Smooth muscle cell (in vitro differentiated cells): ENCODE measurements at regions not wholly inside any gene's neighbourhood (a gene's known extent, or its start where the extent isn't known, plus 50 kb on each side); places are given as distances from the start of the nearest gene placed in this dataset.

Experiments
- DNase-seq: peaks from one replicate; lab custom pipeline; 2025; ENCODE audit not compliant: unreplicated experiment; lab: John Stamatoyannopoulos, UW
- H2AFZ ChIP-seq: fragments of 200-600 bp; sonication (generic); 2 replicates; pipeline ENCODE4 v1.6.0; 2016; ENCODE audit warnings: antibody characterized with exemption, low read depth, mild to moderate bottlenecking
- H3F3A ChIP-seq: fragments of 200-600 bp; sonication (generic); 2 replicates; pipeline ENCODE4 v1.6.0; 2017; ENCODE audit warnings: antibody characterized with exemption, low read depth
- H3K27ac ChIP-seq: fragments of 200-600 bp; sonication (generic); 2 replicates; pipeline ENCODE4 v1.5.1; 2016; ENCODE audit warnings: low read depth, mild to moderate bottlenecking
- H3K27me3 ChIP-seq: fragments of 200-600 bp; sonication (generic); 2 replicates; pipeline ENCODE4 v1.6.1; 2016; ENCODE audit warnings: low read depth, mild to moderate bottlenecking
- H3K36me3 ChIP-seq: fragments of 200-600 bp; sonication (generic); 2 replicates; pipeline ENCODE4 v1.5.1; 2016; ENCODE audit warnings: low read depth
- H3K4me1 ChIP-seq: fragments of 200-600 bp; sonication (generic); 2 replicates; pipeline ENCODE4 v1.5.1; 2016; ENCODE audit warnings: low read depth
- H3K4me2 ChIP-seq: fragments of 200-600 bp; sonication (generic); 2 replicates; pipeline ENCODE4 v1.6.0; 2016; ENCODE audit warnings: mild to moderate bottlenecking
- H3K4me3 ChIP-seq: fragments of 200-600 bp; sonication (generic); 2 replicates; pipeline ENCODE4 v1.5.1; 2016; ENCODE audit warnings: mild to moderate bottlenecking
- H3K79me2 ChIP-seq: fragments of 200-600 bp; sonication (generic); 2 replicates; pipeline ENCODE4 v1.6.0; 2016; ENCODE audit warnings: low read depth, mild to moderate bottlenecking
- H3K9ac ChIP-seq: fragments of 200-600 bp; sonication (generic); 2 replicates; pipeline ENCODE4 v1.6.0; 2016; ENCODE audit warnings: low read depth
- H3K9me3 ChIP-seq: fragments of 200-600 bp; sonication (generic); replicated peaks from 2 replicates; pipeline ENCODE4 v1.5.1; 2016; ENCODE audit warnings: low read depth
- H4K20me1 ChIP-seq: fragments of 200-600 bp; sonication (generic); 2 replicates; pipeline ENCODE4 v1.6.0; 2016; ENCODE audit warnings: low read depth
- CTCF ChIP-seq: fragments of 200-600 bp; sonication (generic); IDR thresholded peaks from 2 replicates; pipeline ENCODE4 v1.5.1; 2017; ENCODE audit warnings: borderline replicate concordance, mild to moderate bottlenecking, antibody characterized with exemption; ENCODE audit not compliant: insufficient read depth, poor library complexity, severe bottlenecking
- WGBS: methylation state at CpG from one replicate; pipeline ENCODE4 v1.1.7; 2016; ENCODE audit warnings: low lambda C conversion rate; 5-methylcytosine and 5-hydroxymethylcytosine counted together

- H4K20me1 ChIP-seq = no peaks in the 10 kb centered on the region
- no peaks in the 10 kb centered on the region for H3K36me3 ChIP-seq
- WGBS = 93% methylated on average over 25 of the region's 25 CpGs
- no peak overlapping the region for H3K27ac ChIP-seq
- no peaks in the 10 kb centered on the region for H3K79me2 ChIP-seq
- H3K9ac ChIP-seq = no peak overlapping the region
- H2AFZ ChIP-seq = no peak overlapping the region
- no peak for DNase-seq
- H3K4me2 ChIP-seq = no peak overlapping the region
- TF ChIP-seq CTCF = no peak
- no peaks in the 10 kb centered on the region for H3K27me3 ChIP-seq
- no peaks in the 10 kb centered on the region for H3F3A ChIP-seq
- H3K4me3 ChIP-seq = no peak overlapping the region
- no peaks in the 10 kb centered on the region for H3K4me1 ChIP-seq
- H3K9me3 ChIP-seq = no peaks in the 10 kb centered on the region
Observed at GRCh38 chr2:194327196-194327888, 1329.7 kb upstream of the SLC39A10 start.

- no peak overlapping the region for H2AFZ ChIP-seq
- no peak for TF ChIP-seq CTCF
- H3K9me3 ChIP-seq = no peaks in the 10 kb centered on the region
- H3K27ac ChIP-seq = no peak overlapping the region
- H3K4me2 ChIP-seq = no peak overlapping the region
- H3K79me2 ChIP-seq = no peaks in the 10 kb centered on the region
- no peaks in the 10 kb centered on the region for H3K36me3 ChIP-seq
- H3K4me1 ChIP-seq = no peaks in the 10 kb centered on the region
- WGBS = 81% methylated on average over 1 of the region's 1 CpG
- no peaks in the 10 kb centered on the region for H3F3A ChIP-seq
- no peaks in the 10 kb centered on the region for H4K20me1 ChIP-seq
- H3K9ac ChIP-seq = no peak overlapping the region
- DNase-seq = no peak
- no peaks in the 10 kb centered on the region for H3K27me3 ChIP-seq
- H3K4me3 ChIP-seq = no peak overlapping the region
Observed at GRCh38 chr2:194323740-194324139, 1333.3 kb upstream of the SLC39A10 start.

- no peak overlapping the region for H3K27ac ChIP-seq
- H3K9me3 ChIP-seq = no peaks in the 10 kb centered on the region
- H4K20me1 ChIP-seq = no peaks in the 10 kb centered on the region
- no peak overlapping the region for H3K9ac ChIP-seq
- DNase-seq = no peak
- no peak overlapping the region for H2AFZ ChIP-seq
- 75% methylated on average over 2 of the region's 2 CpGs for WGBS
- H3K4me2 ChIP-seq = no peak overlapping the region
- H3K4me1 ChIP-seq = no peaks in the 10 kb centered on the region
- H3F3A ChIP-seq = no peaks in the 10 kb centered on the region
- no peaks in the 10 kb centered on the region for H3K79me2 ChIP-seq
- no peak overlapping the region for H3K4me3 ChIP-seq
- H3K36me3 ChIP-seq = no peaks in the 10 kb centered on the region
- TF ChIP-seq CTCF = no peak
- H3K27me3 ChIP-seq = no peaks in the 10 kb centered on the region
Observed at GRCh38 chr2:194320520-194320919, 1336.5 kb upstream of the SLC39A10 start.
